SK-N-MC (cell line): ENCODE measurements at regions not wholly inside any gene's neighbourhood (a gene's known extent, or its start where the extent isn't known, plus 50 kb on each side); places are given as distances from the start of the nearest gene placed in this dataset.

Source experiments
- DNase-seq: peaks from one replicate; pipeline ENCODE4 v3.0.0-alpha.2; 2011; ENCODE audit warnings: low read depth, low spot score
- H3K27ac ChIP-seq: fragments of 200-600 bp; sonication (generic); 2 replicates; pipeline ENCODE4 v1.5.1; 2016; ENCODE audit warnings: mixed run types
- H3K36me3 ChIP-seq: fragments of 200-600 bp; sonication (generic); 2 replicates; pipeline ENCODE4 v1.6.1; 2017; ENCODE audit warnings: antibody characterized with exemption, low read length, mixed read lengths; ENCODE audit not compliant: insufficient read depth
- H3K4me3 ChIP-seq: fragments of 200-600 bp; sonication (generic); 2 replicates; pipeline ENCODE4 v1.5.1; 2016
- H3K9ac ChIP-seq: fragments of 200-600 bp; sonication (generic); 2 replicates; pipeline ENCODE4 v1.8.0; 2017; ENCODE audit warnings: mixed run types, mixed read lengths; ENCODE audit not compliant: insufficient read length
- H3K9me3 ChIP-seq: fragments of 200-600 bp; sonication (generic); 2 replicates; pipeline ENCODE4 v1.6.1; 2017; ENCODE audit warnings: low read depth, mild to moderate bottlenecking, antibody characterized with exemption, low read length, moderate library complexity, mixed read lengths
- EZH2 ChIP-seq: fragments of 200-600 bp; sonication (generic); IDR thresholded peaks from one replicate; pipeline ENCODE4 v1.6.1; 2017; ENCODE audit warnings: antibody characterized with exemption
- FOXP2 ChIP-seq: optimal IDR thresholded peaks from 2 replicates; pipeline ENCODE3; 2011; ENCODE audit warnings: mild to moderate bottlenecking, moderate library complexity; ENCODE audit not compliant: insufficient read depth; ENCODE audit errors: extremely low read length, control extremely low read depth
- POLR2AphosphoS5 ChIP-seq: IDR thresholded peaks from 2 replicates; pipeline ENCODE4 v1.6.1; 2012; ENCODE audit warnings: mild to moderate bottlenecking, low read depth, low read length, borderline replicate concordance

DNA sequence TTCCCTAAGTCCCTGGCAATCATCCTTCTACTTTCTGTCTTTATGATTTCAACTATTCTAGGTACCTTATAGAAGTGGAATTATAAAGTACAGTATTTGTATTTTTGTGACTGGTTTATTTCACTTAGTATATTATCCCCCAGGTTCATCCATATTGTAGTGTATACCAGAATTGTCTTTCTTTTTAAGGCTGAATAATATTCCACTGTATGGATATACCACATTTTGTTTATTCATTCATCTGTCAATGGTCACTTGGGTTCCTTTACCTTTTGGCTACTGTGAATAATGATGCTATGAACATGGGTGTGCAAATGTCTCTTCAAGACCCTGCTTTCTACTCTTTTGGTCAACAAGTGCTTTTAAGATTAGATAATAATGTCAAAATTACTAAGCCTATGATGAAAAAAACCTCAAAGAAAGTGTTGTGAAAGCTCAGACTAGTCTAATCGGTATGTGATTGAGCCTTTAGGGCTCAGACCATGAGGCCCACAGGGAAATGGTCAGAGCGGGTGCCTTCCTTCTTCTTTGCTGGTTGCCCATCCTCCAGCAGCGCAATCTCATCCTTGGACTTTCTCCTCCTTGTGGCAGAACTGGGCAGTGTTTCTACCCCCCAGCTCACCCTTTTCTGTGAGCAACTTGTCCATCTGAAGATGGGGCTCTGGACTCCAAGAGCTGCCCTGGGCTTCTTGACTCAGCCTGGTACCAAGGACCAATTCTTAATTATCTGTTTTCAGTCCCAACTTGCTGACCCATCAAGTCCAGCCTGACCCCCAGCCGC, 105.4 kb downstream of the TTC8 start:
- TF ChIP-seq FOXP2 = no peak
- TF ChIP-seq POLR2AphosphoS5 = no peak
- TF ChIP-seq EZH2 = no peak
- no peak for DNase-seq
- Histone ChIP-seq H3K36me3 (no peaks in the 10 kb centered on the region), H3K4me3 (no peak overlapping the region), H3K27ac (no peak overlapping the region), H3K9me3 (no peaks in the 10 kb centered on the region), H3K9ac (no peak overlapping the region)

DNA sequence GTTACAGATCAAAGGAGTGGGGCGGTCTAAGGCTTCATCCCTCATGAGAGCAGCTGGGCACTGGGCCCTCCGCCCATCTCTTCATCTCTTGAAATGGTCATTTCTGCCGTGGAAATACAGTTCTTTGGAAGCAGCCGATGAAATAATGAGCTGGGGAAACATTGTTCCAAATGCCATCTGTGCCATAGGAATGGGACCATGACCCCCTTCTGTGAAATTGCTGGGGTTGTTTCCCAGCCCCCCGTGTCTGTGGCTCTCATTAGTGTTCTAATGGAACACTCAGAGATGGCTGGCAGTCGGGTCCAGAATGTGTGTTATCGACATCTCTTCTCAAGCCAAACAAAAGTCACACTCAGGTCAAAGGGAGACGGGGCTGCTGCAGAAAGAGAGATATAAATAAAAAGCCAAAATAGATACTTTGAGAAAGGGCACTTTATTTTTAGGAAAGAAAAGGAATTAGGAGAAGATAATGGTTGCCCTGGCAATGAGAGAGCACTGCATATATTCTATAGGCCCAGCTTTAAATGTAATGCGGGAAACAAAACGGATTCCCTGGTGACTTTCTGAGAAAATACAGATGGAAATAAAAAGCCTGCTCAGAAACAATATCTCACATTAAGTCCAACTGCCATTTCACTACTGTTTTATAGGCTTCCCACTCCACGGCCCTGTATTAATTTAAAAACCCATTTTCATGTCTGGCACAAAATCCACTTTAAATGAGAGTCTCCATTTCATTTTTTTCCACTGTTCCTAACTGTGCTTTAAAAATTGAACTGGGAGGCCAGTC, 107.1 kb downstream of the TTC8 start:
- no peak overlapping the region for H3K9ac ChIP-seq
- H3K9me3 ChIP-seq = no peaks in the 10 kb centered on the region
- no peak for DNase-seq
- H3K27ac ChIP-seq = no peak overlapping the region
- no peak overlapping the region for H3K4me3 ChIP-seq
- no peaks in the 10 kb centered on the region for H3K36me3 ChIP-seq
- TF ChIP-seq FOXP2 = no peak
- no peak for TF ChIP-seq POLR2AphosphoS5
- TF ChIP-seq EZH2 = no peak

DNA sequence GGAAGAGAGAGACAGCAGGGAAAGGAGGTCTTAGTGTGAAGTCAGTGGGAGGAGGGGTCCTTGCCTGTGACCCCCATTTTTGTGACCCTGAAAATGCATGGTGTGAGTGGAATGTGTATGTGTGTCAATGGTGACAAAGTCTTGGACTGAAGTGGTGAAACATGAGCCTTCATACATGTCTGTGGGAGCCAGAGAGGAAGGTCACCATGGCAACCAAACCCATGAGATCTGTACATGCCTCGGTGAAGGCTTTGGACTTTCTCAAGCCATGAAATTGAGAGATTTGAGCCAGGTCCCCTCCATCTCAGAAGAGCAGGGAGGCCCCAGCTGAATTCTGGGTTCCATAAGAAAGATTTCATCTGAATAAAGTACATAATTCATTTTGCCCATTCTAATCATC, 108.7 kb downstream of the TTC8 start:
- no peaks in the 10 kb centered on the region for H3K9me3 ChIP-seq
- no peak for DNase-seq

DNA sequence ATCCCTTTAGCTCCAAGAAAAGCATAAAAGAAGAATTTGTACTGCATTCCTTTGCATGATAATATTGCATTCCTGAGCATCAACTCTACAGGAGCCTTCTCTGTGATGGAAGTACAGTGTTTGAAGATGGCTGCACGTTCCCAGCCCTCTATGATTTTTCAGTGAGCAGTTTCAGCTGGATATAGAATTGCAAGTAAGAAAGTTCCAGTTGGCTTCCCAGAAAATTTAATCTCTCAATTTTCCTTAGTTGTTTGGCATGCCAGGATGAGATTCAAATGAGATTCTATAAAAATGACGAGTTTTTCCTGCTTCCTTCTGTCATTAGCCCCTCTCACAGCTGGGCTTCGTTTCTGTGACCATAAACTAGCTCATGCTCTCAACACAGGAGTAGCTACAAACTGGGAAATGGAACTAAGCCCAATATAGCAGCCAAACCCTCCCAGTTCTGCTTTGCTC, 109.9 kb downstream of the TTC8 start:
- no peak overlapping the region for H3K27ac ChIP-seq
- DNase-seq = no peak
- TF ChIP-seq FOXP2 (no peak), EZH2 (no peak), POLR2AphosphoS5 (no peak)
- H3K4me3 ChIP-seq = no peak overlapping the region
- no peaks in the 10 kb centered on the region for H3K36me3 ChIP-seq
- no peaks in the 10 kb centered on the region for H3K9me3 ChIP-seq
- H3K9ac ChIP-seq = no peak overlapping the region

More for the DNA sequence above, 108.7 kb downstream of the TTC8 start:
- no peak overlapping the region for H3K9ac ChIP-seq
- TF ChIP-seq FOXP2 = no peak
- TF ChIP-seq EZH2 = no peak
- no peak for TF ChIP-seq POLR2AphosphoS5
- no peak overlapping the region for H3K27ac ChIP-seq
- no peaks in the 10 kb centered on the region for H3K36me3 ChIP-seq
- H3K4me3 ChIP-seq = no peak overlapping the region

DNA sequence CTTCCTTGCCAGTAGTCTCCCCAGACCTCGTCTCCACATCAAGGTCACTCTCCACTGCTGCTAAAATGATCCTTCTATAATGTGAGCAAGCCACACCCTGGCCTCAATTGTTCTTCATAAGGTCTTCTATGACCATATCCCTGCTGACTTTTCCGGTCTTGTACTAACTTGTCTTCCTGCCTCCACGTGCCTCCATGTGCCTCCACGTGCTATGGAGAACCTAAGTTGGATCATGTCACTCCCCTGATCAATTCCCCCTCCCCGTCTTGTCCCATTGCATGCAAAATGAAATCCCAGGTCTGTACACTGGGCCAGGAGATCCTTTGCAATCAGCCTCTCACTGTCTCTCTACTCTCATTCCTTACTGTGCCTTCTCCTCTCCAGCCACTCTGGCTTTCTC, 110.6 kb downstream of the TTC8 start:
- H3K9ac ChIP-seq = no peak overlapping the region
- no peaks in the 10 kb centered on the region for H3K36me3 ChIP-seq
- no peak for DNase-seq
- no peak for TF ChIP-seq POLR2AphosphoS5
- TF ChIP-seq FOXP2 = no peak
- TF ChIP-seq EZH2 = no peak
- no peaks in the 10 kb centered on the region for H3K9me3 ChIP-seq
- H3K27ac ChIP-seq = no peak overlapping the region
- no peak overlapping the region for H3K4me3 ChIP-seq

DNA sequence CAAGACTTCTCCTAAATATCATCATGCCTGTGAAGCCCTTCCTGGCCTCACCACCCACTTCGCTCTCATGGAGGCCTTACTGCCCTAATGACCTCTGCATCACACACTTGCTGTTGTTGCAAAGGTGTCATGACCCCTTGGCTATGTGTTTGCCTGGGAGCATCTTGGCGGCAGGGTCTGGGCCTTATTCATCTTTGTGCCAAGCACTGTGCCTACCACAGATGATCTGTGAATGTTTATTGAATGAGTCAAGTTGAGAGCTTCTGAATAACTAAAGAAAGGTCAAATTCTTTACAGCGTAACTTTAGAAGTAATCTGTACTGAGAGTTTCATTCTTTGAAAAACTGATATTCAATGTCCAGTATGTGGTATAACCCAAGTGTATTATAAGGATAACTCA, 113.3 kb downstream of the TTC8 start:
- no peak for DNase-seq

DNA sequence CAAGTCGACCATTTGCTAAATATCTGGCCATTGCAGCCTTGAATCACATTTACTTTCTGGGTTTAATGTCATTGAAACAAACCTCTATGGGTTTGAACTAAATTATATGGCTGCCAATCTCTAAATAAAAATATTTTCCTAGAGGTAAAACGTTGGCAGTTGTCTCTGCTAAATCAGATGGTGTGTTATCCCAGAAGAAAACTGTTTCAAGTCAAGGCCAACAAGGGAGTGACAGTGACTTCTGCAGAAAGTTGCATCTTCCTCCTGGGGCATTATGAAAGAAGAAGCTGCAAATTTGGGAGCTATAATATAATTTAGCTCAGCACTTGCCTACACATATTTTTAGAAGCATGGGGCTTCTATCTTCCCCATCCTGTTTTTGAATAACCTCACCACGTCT, 116.2 kb downstream of the TTC8 start:
- H3K9ac ChIP-seq = no peak overlapping the region
- H3K36me3 ChIP-seq = no peaks in the 10 kb centered on the region
- H3K27ac ChIP-seq = no peak overlapping the region
- H3K4me3 ChIP-seq = no peak overlapping the region
- no peak for DNase-seq
- no peaks in the 10 kb centered on the region for H3K9me3 ChIP-seq
- TF ChIP-seq FOXP2 (no peak), EZH2 (no peak), POLR2AphosphoS5 (no peak)

More for the DNA sequence above, 113.3 kb downstream of the TTC8 start:
- Histone ChIP-seq H3K9me3 (no peaks in the 10 kb centered on the region), H3K36me3 (no peaks in the 10 kb centered on the region), H3K4me3 (no peak overlapping the region), H3K27ac (no peak overlapping the region), H3K9ac (no peak overlapping the region)
- no peak for TF ChIP-seq POLR2AphosphoS5

DNA sequence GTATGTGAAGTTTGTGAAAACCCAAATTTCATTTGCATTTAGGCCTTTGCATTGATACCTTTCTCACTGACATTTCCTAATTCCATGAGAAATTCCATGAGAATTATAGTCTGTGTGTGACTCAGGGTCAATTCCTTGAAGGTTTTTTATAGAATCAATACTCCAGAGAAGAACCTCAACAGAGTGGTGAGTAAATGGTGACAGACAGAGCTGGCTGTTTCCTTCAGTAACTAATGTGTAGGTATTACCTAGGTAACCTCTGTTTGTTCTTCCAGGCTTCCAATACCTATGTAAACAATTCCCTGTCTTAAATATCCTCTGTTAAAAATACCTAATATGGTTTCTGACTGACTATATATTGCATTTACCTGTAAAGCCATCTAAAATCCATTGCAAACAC, 117.0 kb downstream of the TTC8 start:
- TF ChIP-seq POLR2AphosphoS5 = no peak
- TF ChIP-seq FOXP2 = no peak
- no peak for TF ChIP-seq EZH2
- Histone ChIP-seq H3K9ac (no peak overlapping the region), H3K27ac (no peak overlapping the region), H3K36me3 (no peaks in the 10 kb centered on the region), H3K4me3 (no peak overlapping the region), H3K9me3 (no peaks in the 10 kb centered on the region)
- no peak for DNase-seq
